Esophagus squamous epithelium (tissue), 5 donors: ENCODE measurements at regions not wholly inside any gene's neighbourhood (a gene's known extent, or its start where the extent isn't known, plus 50 kb on each side); places are given as distances from the start of the nearest gene placed in this dataset.

Experiments used
- DNase-seq: peaks from one replicate; lab custom pipeline; 2025; lab: John Stamatoyannopoulos, UW
- H3K27ac ChIP-seq, 4 donors: fragments of 200-600 bp; sonication (generic); one replicate each; pipeline ENCODE4 v1.5.1; 2016 to 2019; ENCODE audit warnings: mild to moderate bottlenecking in 1 of 4
- H3K27me3 ChIP-seq, 4 donors: fragments of 200-600 bp; sonication (generic); 1 replicate in 3 of 4; 2 replicates in 1 of 4; pipeline versions ENCODE4 v1.5.1 to v1.6.0; 2017 to 2021; ENCODE audit warnings: antibody characterized with exemption in 1 of 4
- H3K36me3 ChIP-seq, 3 donors: fragments of 200-600 bp; sonication (generic); one replicate each; pipeline ENCODE4 v1.5.1; 2016 to 2019
- H3K4me1 ChIP-seq, 3 donors: fragments of 200-600 bp; sonication (generic); one replicate each; pipeline ENCODE4 v1.5.1; 2017 to 2019
- H3K4me3 ChIP-seq, 4 donors: fragments of 200-600 bp; sonication (generic); 1 replicate in 3 of 4; 2 replicates in 1 of 4; pipeline ENCODE4 v1.5.1; 2016 to 2019; ENCODE audit warnings: mild to moderate bottlenecking in 2 of 4, moderate library complexity in 1 of 4
- H3K9me3 ChIP-seq, 3 donors: fragments of 200-600 bp; sonication (generic); one replicate each; pipeline ENCODE4 v1.5.1; 2016 to 2019
- POLR2A ChIP-seq, 4 donors: fragments of 450-650 bp; IDR thresholded peaks; one replicate each; pipeline ENCODE4 v1.6.1; 2017; ENCODE audit warnings: antibody characterized with exemption in 4 of 4, mild to moderate bottlenecking in 4 of 4, moderate library complexity in 3 of 4
- WGBS, 2 donors: methylation state at CpG; one replicate each; pipeline ENCODE4 v1.1.5; 2018; 5-methylcytosine and 5-hydroxymethylcytosine counted together
- intact Hi-C: fragments of 100-400 bp; cut with DNase I; formaldehyde crosslinking; loops from one replicate; pipeline ENCODE4 v1.15.0; 2022
- TF ChIP-seq, protein P1 (sequence below), 6 experiments: fragments of 450-650 bp in 4 of 6; fragments of 200-600 bp in 2 of 6; sonication (generic) in 2 of 6; IDR thresholded peaks; one replicate each; pipeline ENCODE4 v1.5.1; 2016 to 2019; ENCODE audit warnings: antibody characterized with exemption in 6 of 6, mild to moderate bottlenecking in 4 of 6, moderate library complexity in 4 of 6
- donor health status: DM: yes; HTN: yes; CAD: no.

DNA sequence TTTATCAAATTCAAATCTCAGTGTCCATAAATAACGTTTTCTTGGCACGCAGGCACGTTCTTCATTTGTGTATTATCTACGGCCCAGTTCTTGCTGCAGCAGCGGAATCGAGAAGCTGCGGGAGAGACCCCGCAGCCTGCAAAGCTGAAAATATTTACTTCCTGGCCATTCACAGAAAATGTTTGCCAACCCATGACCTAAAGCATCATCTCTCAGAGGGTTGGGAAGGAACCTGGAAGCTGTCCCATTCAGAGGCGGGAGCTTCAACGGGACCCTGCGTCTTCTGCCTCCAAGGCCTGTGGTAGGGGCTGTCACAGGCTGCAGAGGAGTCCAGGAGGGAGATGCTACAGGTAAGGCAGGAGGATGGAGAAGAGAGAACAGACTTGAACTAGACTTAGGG, 319.2 kb downstream of the MN1 start:
- 39 to 52% methylated on average over 10 to 11 of the region's 11 CpGs for WGBS, 2 donors
- Histone ChIP-seq H3K4me3 (no peak overlapping the region), H3K27ac (no peak overlapping the region), H3K36me3 (no peaks in the 10 kb centered on the region), H3K4me1 (peaks cover 0 to 4% (median 2%) of the 10 kb centered on the region in 3 donors), H3K27me3 (peaks cover 0 to 4% (median 0%) of the 10 kb centered on the region in 4 donors), H3K9me3 (no peaks in the 10 kb centered on the region)
- TF ChIP-seq, protein P1, sequence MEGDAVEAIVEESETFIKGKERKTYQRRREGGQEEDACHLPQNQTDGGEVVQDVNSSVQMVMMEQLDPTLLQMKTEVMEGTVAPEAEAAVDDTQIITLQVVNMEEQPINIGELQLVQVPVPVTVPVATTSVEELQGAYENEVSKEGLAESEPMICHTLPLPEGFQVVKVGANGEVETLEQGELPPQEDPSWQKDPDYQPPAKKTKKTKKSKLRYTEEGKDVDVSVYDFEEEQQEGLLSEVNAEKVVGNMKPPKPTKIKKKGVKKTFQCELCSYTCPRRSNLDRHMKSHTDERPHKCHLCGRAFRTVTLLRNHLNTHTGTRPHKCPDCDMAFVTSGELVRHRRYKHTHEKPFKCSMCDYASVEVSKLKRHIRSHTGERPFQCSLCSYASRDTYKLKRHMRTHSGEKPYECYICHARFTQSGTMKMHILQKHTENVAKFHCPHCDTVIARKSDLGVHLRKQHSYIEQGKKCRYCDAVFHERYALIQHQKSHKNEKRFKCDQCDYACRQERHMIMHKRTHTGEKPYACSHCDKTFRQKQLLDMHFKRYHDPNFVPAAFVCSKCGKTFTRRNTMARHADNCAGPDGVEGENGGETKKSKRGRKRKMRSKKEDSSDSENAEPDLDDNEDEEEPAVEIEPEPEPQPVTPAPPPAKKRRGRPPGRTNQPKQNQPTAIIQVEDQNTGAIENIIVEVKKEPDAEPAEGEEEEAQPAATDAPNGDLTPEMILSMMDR (IDR thresholded peaks at IDR 0.05) = no peak
- TF ChIP-seq POLR2A (IDR thresholded peaks at IDR 0.05) = no peak
- no peak for DNase-seq
- intact Hi-C loops = no loop called here

DNA sequence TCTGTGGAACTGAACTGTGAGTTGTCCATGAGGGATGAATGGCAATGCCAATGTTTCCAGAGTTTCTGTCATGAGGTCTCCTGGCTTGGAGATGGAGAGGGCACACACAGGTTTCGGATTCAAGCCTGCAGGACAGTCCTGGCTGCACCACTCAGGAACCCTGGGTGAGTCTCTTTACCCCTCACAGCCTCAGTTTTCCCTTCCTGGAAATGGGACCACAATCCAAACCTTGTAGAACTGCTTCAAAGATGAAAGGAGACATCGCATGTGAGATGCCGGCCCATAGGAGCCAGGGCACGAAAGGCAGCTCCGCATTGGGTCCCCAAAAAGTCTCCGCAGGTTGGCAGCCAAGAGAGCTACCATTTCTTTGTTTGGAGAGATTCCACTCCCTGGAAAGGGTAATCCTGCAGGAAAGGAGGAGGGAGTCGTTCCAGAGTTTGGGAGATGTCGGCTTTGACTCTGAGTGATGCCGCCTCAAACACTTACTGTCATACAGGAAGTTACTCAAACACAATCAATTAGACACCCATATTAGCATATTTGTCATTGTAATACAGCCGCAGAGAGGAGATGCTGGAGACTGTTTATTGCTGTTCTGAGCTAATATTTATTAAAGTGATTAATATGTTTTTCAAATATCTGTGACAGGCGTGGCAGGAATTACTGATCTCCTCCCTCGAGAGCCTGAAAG, 318.3 kb downstream of the MN1 start:
- no peak for DNase-seq
- no peaks in the 10 kb centered on the region for H3K36me3 ChIP-seq
- intact Hi-C loops = no loop called here
- WGBS, 2 donors = 61 to 67% methylated on average over 11 to 12 of the region's 12 CpGs
- H3K4me1 ChIP-seq = peaks cover 0 to 9% (median 2%) of the 10 kb centered on the region in 3 donors
- no peaks in the 10 kb centered on the region for H3K9me3 ChIP-seq
- peak overlapping the region in 1 of 4 donors; percentile 49 for H3K27ac ChIP-seq
- peaks cover 0 to 6% (median 0%) of the 10 kb centered on the region in 4 donors for H3K27me3 ChIP-seq
- H3K4me3 ChIP-seq = no peak overlapping the region
- no peak for TF ChIP-seq POLR2A (IDR thresholded peaks at IDR 0.05)
- TF ChIP-seq, protein P1 (IDR thresholded peaks at IDR 0.05) = no peak

GRCh38 chr22:27485842-27486241, 315.7 kb downstream of the MN1 start:
- intact Hi-C loops = no loop called here
- no peak for TF ChIP-seq POLR2A (IDR thresholded peaks at IDR 0.05)
- TF ChIP-seq, protein P1 (IDR thresholded peaks at IDR 0.05) = no peak
- H3K9me3 ChIP-seq = no peaks in the 10 kb centered on the region
- 63 to 98% methylated on average over 3 of the region's 3 CpGs for WGBS, 2 donors
- peaks cover 0 to 21% (median 2%) of the 10 kb centered on the region in 3 donors for H3K4me1 ChIP-seq
- no peak overlapping the region for H3K27ac ChIP-seq
- no peak overlapping the region for H3K4me3 ChIP-seq
- H3K36me3 ChIP-seq = no peaks in the 10 kb centered on the region
- H3K27me3 ChIP-seq = peaks cover 0 to 10% (median 0%) of the 10 kb centered on the region in 4 donors
- no peak for DNase-seq

- Histone ChIP-seq H3K9me3 (peaks cover 0 to 13% (median 3%) of the 10 kb centered on the region in 3 donors), H3K4me1 (peaks cover 0 to 16% (median 0%) of the 10 kb centered on the region in 3 donors), H3K4me3 (no peak overlapping the region), H3K36me3 (no peaks in the 10 kb centered on the region), H3K27ac (no peak overlapping the region), H3K27me3 (peaks cover 0 to 10% (median 0%) of the 10 kb centered on the region in 4 donors)
- TF ChIP-seq, protein P1 (IDR thresholded peaks at IDR 0.05) = no peak
- TF ChIP-seq POLR2A (IDR thresholded peaks at IDR 0.05) = no peak
- DNase-seq = no peak
- intact Hi-C loops = no loop called here
- 45 to 71% methylated on average over 7 to 19 of the region's 21 CpGs for WGBS, 2 donors
Observed at GRCh38 chr22:27487600-27488452, 313.7 kb downstream of the MN1 start.
